SU-DHL-6 (cell line): ENCODE measurements at regions not wholly inside any gene's neighbourhood (a gene's known extent, or its start where the extent isn't known, plus 50 kb on each side); places are given as distances from the start of the nearest gene placed in this dataset.

Source experiments
- H2AFZ ChIP-seq: fragments of 200-600 bp; sonication (generic); 2 replicates; pipeline ENCODE4 v1.6.1; 2014; ENCODE audit warnings: low read depth, mild to moderate bottlenecking, moderate library complexity, mixed read lengths, antibody characterized with exemption, low read length; ENCODE audit not compliant: severe bottlenecking
- H3F3A ChIP-seq: fragments of 200-600 bp; shearing (Covaris generic); 2 replicates; pipeline ENCODE4 v1.6.0; 2016; ENCODE audit warnings: antibody characterized with exemption, mild to moderate bottlenecking; ENCODE audit not compliant: insufficient read depth
- H3K27ac ChIP-seq: fragments of 200-600 bp; sonication (generic); 2 replicates; pipeline ENCODE4 v1.5.1; 2016; ENCODE audit warnings: low read depth, mild to moderate bottlenecking, low read length, moderate library complexity, mixed read lengths
- H3K27me3 ChIP-seq: fragments of 200-600 bp; sonication (generic), shearing (Covaris generic); 2 replicates; pipeline ENCODE4 v1.6.0; 2014; ENCODE audit warnings: mild to moderate bottlenecking, low read length
- H3K36me3 ChIP-seq: fragments of 200-600 bp; sonication (generic); 2 replicates; pipeline ENCODE4 v1.6.1; 2014; ENCODE audit warnings: mild to moderate bottlenecking, low read length, mixed read lengths
- H3K4me2 ChIP-seq: fragments of 300-600, 200-600 bp; shearing (Covaris generic), sonication (generic); 2 replicates; pipeline ENCODE4 v1.6.0; 2014; ENCODE audit warnings: low read length, low read depth, mild to moderate bottlenecking; ENCODE audit not compliant: poor library complexity, severe bottlenecking
- H3K4me3 ChIP-seq: fragments of 200-600 bp; sonication (generic); 2 replicates; pipeline ENCODE4 v1.5.1; 2014; ENCODE audit warnings: antibody characterized with exemption, low read length, mild to moderate bottlenecking, mixed read lengths; ENCODE audit not compliant: insufficient read depth, poor library complexity, severe bottlenecking
- H3K79me2 ChIP-seq: fragments of 200-600 bp; sonication (generic); 2 replicates; pipeline ENCODE4 v1.6.1; 2014; ENCODE audit warnings: mild to moderate bottlenecking, low read length, moderate library complexity; ENCODE audit not compliant: insufficient read depth
- H3K9ac ChIP-seq: fragments of 200-600 bp; sonication (generic); 2 replicates; pipeline ENCODE4 v1.7.0; 2014; ENCODE audit warnings: mild to moderate bottlenecking, low read length
- H3K9me2 ChIP-seq: fragments of 200-600 bp; sonication (generic); replicated peaks from 2 replicates; pipeline ENCODE4 v1.6.1; 2014; ENCODE audit warnings: low read length; ENCODE audit not compliant: insufficient read depth
- H3K9me3 ChIP-seq: fragments of 200-600 bp; sonication (generic); 2 replicates; pipeline ENCODE4 v1.6.1; 2014; ENCODE audit warnings: low read length, mixed read lengths; ENCODE audit not compliant: insufficient read depth
- H4K20me1 ChIP-seq: fragments of 200-600 bp; sonication (generic); 2 replicates; pipeline ENCODE4 v1.6.1; 2014; ENCODE audit warnings: low read depth, mild to moderate bottlenecking, antibody characterized with exemption, low read length, moderate library complexity, mixed read lengths
- CTCF ChIP-seq: fragments of 200-600 bp; sonication (generic); IDR thresholded peaks from one replicate; pipeline ENCODE4 v1.5.1; 2017; ENCODE audit warnings: antibody characterized with exemption, mild to moderate bottlenecking, low read length, moderate library complexity; ENCODE audit not compliant: insufficient read depth, poor library complexity, severe bottlenecking
- EZH2phosphoT487 ChIP-seq: fragments of 200-600 bp; sonication (generic), shearing (Covaris generic); conservative IDR thresholded peaks from 2 replicates; pipeline ENCODE4 v1.6.1; 2018; ENCODE audit warnings: mild to moderate bottlenecking, antibody characterized with exemption, low read length, moderate library complexity, mixed read lengths

DNA sequence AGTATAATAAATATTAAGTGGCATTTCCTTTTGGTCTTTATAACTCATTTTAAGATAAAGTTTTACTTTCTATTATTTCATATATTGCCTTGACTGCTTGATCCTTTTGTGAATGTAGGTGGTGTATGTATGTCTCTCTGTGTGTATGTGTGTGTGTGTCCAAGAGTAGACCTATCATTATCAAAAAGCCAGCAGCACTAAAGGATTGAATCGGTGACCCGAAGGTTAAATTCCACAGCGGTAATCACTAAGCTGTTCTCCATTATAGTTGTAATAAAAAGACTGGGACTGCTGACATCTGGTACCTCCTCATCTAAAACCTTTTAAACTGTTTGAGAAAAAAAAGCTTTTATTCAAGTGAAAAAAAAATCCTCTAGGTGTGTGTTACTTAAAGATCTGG lies 1014.8 kb downstream of the PCDH7 start:
- no peak overlapping the region for H3K9ac ChIP-seq
- H3F3A ChIP-seq, result no peaks in the 10 kb centered on the region; the same call in 1 of the 2 replicates
- no peaks in the 10 kb centered on the region for H3K36me3 ChIP-seq
- no peak overlapping the region for H3K27ac ChIP-seq
- H3K4me3 ChIP-seq, result no peak overlapping the region
- no peaks in the 10 kb centered on the region for H3K9me2 ChIP-seq
- no peaks in the 10 kb centered on the region for H3K9me3 ChIP-seq
- no peak overlapping the region for H2AFZ ChIP-seq
- no peaks in the 10 kb centered on the region for H3K27me3 ChIP-seq
- no peak overlapping the region for H3K4me2 ChIP-seq
- H3K79me2 ChIP-seq, result no peaks in the 10 kb centered on the region
- TF ChIP-seq EZH2phosphoT487, result no peak
- no peak for TF ChIP-seq CTCF
- H4K20me1 ChIP-seq, result no peaks in the 10 kb centered on the region

- Histone ChIP-seq H3K27me3 (no peaks in the 10 kb centered on the region), H3K9me2 (no peaks in the 10 kb centered on the region), H3F3A (no peaks in the 10 kb centered on the region; the same call in 1 of the 2 replicates), H4K20me1 (no peaks in the 10 kb centered on the region), H3K79me2 (no peaks in the 10 kb centered on the region), H3K36me3 (no peaks in the 10 kb centered on the region), H2AFZ (peak overlapping the region; percentile 82), H3K9ac (no peak overlapping the region), H3K4me2 (no peak overlapping the region), H3K4me3 (no peak overlapping the region), H3K27ac (no peak overlapping the region), H3K9me3 (no peaks in the 10 kb centered on the region)
- no peak for TF ChIP-seq CTCF
- no peak for TF ChIP-seq EZH2phosphoT487
Measured at GRCh38 chr4:31737419-31737818, 1017.2 kb downstream of the PCDH7 start.

DNA sequence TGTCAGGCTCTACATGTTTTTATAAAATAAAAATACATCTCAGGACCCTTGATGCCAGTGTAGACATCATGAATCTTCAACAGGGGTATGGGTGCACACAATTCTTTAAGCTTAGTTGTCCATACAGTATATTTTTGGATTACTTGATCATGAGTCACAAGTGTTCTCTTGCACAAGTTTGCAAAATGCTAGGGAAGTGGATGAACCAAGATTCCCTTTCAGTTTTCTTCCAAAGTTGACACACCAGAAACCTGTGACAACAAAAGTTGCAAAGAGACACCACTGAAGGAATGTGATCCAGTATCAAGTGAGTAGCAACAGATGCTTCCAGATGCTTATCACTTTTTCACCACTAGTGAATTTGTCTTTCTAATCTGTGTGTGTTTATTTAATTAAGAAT lies 1021.2 kb downstream of the PCDH7 start:
- no peak overlapping the region for H3K27ac ChIP-seq
- H3K79me2 ChIP-seq, result no peaks in the 10 kb centered on the region
- no peaks in the 10 kb centered on the region for H4K20me1 ChIP-seq
- TF ChIP-seq EZH2phosphoT487 (no peak), CTCF (no peak)
- no peaks in the 10 kb centered on the region for H3K9me2 ChIP-seq
- no peak overlapping the region for H3K4me2 ChIP-seq
- H3K9ac ChIP-seq, result no peak overlapping the region
- no peak overlapping the region for H3K4me3 ChIP-seq
- H2AFZ ChIP-seq, result peak overlapping the region; percentile 44
- H3K9me3 ChIP-seq, result no peaks in the 10 kb centered on the region
- H3F3A ChIP-seq, result no peaks in the 10 kb centered on the region
- no peaks in the 10 kb centered on the region for H3K27me3 ChIP-seq
- no peaks in the 10 kb centered on the region for H3K36me3 ChIP-seq
